ENCODE measurements at regions not wholly inside any gene's neighbourhood (a gene's known extent, or its start where the extent isn't known, plus 50 kb on each side); places are given as distances from the start of the nearest gene placed in this dataset.

DNA sequence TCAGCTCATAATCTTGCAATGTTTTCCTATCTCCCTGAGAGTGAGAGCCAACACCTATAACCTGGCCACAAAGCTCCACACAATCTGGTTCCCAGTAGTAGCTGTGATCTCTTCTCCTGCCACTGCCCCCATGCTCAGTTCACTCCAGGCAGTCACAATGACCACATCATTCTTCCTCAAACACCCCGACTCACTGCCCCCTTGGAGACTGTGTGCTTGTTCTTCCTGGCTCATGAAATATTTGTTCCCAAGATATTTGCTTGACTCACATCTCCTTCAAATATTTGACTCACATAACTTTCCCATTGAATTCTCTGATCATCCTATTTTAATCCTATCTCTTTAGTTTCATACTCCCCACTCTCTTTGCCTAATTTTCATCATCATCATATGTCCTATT, 173.7 kb downstream of the AREG start:
- Mint-ChIP-seq H3K27me3 (peaks cover 11% of the 10 kb centered on the region), H3K36me3 (no peaks in the 10 kb centered on the region), H3K9me3 (no peaks in the 10 kb centered on the region), H3K27ac (no peak overlapping the region), H3K4me1 (peaks cover 5% of the 10 kb centered on the region), H3K4me3 (no peak overlapping the region)
- DNase-seq: no peak

DNA sequence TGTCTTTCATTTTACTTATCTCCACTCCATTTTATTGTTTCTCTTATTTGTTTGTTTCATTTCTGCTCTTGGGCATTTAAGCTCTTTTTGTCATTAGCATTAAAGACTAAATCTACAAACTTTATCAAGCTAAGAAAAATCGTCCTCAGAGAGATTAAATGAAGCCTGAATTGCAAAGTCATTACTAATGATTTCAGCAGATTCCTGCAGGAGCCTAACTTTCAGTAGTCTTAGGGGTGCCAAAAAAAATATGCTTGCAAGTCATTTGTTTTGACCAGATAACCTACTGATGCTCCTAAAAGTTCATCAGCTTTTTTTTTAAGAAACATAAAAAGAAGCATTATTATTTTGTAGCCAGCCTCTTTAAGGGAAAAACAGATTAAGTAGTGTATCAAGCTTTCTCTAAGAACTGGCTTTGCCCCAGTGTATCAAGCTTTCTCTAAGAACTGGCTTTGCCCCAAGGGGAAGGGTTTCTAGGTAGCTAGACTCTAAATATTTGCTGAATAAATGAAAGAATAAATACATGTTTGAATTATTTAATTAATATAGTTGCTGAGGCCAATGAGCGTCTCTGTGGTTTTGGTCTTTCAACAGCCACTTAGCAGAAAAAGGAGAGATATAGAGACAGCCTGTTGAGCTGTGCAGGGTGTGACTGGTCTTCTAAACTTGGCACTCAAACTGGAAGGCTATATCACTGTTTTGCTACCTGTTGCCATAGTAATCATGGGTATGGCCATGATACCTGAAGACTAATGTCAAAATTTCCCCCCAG, 174.2 kb downstream of the BTC start:
- H3K36me3 Mint-ChIP-seq: no peaks in the 10 kb centered on the region
- H3K27ac Mint-ChIP-seq: no peak overlapping the region

DNA sequence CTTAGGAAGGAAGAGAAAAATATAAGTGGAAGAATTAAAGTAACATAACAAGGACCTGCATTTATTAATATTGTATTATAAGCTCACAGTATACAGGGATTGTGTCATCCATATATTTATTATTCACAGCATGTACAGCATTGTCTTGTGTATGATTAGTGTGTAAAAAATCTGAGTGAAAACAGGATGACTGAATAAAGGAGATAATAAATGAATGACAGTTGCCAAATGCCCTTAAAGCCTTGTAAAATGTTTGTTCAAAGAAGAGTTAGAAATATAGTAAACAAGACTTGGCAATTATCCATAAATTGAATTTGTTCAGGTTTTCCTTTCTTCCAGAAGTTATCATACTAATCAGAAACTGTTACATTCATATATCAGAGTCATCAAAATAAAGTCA, 172.7 kb downstream of the BTC start:
- Mint-ChIP-seq H3K27ac (no peak overlapping the region), H3K9me3 (no peaks in the 10 kb centered on the region), H3K4me1 (peaks cover 28% of the 10 kb centered on the region), H3K27me3 (peaks cover 11% of the 10 kb centered on the region), H3K4me3 (no peak overlapping the region), H3K36me3 (no peaks in the 10 kb centered on the region)
- DNase-seq: no peak

More for the DNA sequence above, 174.2 kb downstream of the BTC start:
- Mint-ChIP-seq H3K4me3 (no peak overlapping the region), H3K9me3 (no peaks in the 10 kb centered on the region), H3K4me1 (peaks cover 17% of the 10 kb centered on the region), H3K27me3 (peaks cover 11% of the 10 kb centered on the region)
- no peak for DNase-seq

DNA sequence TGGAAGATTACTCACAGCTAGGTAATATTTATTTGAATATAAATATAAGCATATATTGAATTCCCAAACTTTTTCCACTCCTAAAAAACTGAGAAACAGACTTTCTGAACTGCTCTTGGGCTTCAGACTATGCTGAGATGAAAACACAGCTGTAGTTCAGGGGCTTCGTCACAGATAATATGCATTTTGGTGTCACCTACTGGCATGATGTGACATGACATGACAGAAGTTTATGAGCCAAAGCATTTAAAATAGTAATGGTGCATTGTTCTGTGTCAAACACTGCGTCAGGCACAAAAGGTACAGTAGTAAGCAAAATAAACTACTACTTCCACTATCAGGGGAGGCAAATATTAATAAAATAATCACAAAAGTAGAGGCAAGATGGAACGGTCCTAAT, 171.3 kb downstream of the BTC start:
- peaks cover 28% of the 10 kb centered on the region for H3K4me1 Mint-ChIP-seq
- no peak for DNase-seq

DNA sequence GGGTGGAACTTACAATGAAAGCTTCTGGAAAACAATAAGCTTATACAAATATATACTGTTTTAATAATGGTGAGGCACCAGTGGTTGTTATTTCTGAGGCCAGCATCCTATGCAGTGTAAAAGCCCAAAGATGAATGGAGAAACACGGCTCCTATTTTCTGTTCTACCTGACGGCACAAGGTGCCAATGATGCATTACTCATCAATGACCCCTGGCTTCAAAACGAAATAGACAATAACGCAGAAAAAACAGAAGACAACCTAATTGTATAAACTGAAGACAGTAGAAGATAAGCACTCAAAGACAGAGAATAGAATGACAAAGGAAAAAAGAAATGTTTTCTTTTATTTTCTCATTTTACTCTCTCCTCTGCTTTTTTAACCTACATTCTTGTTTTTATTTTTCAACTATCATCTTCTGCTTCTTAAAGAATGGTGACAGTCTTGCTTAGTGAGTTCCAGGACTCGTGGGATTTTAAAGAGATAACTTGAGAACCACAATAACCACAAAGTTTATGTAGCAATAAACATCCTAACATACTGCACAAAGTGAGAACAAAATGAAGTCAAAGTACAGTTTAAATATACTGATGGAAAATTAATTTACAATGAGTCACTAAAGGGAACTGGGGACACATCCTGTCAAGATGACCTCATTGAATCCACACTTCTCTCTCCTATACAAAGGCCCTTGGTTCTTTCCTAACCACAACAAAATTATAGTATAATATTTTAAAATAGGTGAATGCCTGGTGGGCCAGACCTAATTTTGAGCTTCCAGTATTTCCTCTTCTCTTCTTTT, 169.8 kb downstream of the BTC start:
- no peak for DNase-seq
- Mint-ChIP-seq H3K9me3 (no peaks in the 10 kb centered on the region), H3K27me3 (peaks cover 5% of the 10 kb centered on the region), H3K4me3 (no peak overlapping the region), H3K27ac (peak overlapping the region; percentile 40), H3K36me3 (no peaks in the 10 kb centered on the region), H3K4me1 (peaks cover 28% of the 10 kb centered on the region)

More for the DNA sequence above, 171.3 kb downstream of the BTC start:
- Mint-ChIP-seq H3K9me3 (no peaks in the 10 kb centered on the region), H3K36me3 (no peaks in the 10 kb centered on the region), H3K27me3 (peaks cover 11% of the 10 kb centered on the region), H3K4me3 (no peak overlapping the region), H3K27ac (no peak overlapping the region)

DNA sequence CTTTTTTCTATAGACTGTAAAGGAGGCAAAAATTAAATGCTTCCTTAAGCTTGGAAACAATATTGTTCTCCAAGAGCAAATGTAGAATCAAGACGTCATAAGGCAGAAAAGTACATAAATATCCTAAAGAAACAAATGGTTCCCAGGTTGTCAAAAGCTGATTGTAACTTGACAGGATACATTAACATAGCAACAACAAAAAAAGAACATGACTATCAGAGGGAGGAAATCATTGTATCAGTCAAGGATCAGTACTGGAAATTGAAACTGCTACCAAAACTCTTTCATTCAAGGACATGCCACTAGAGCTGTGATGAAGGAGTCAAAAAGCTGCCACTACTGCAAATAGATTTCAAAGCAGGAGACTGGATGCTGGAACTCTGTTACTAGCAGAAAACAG, 168.3 kb downstream of the BTC start:
- Mint-ChIP-seq H3K36me3 (no peaks in the 10 kb centered on the region), H3K27ac (peak overlapping the region; percentile 3), H3K4me1 (peaks cover 28% of the 10 kb centered on the region), H3K4me3 (no peak overlapping the region), H3K9me3 (no peaks in the 10 kb centered on the region), H3K27me3 (peaks cover 5% of the 10 kb centered on the region)
- DNase-seq: no peak

DNA sequence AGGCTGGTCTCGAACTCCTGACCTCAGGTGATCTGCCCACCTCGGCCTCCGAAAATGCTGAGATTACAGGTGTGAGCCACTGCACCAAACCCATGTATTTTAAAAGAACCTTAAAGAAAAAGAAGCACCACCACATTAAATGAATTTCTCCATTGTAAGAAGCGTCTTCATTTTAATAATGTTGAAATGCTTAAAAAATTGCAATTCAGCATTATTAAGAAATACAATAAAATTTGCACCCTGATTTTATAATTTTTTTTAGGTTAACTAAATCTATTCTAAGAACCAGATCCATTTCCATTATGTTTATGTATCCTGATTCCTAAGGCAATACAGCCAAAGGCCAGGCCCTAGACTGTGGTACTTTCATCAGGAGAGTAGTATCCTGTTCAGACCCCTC, 167.2 kb downstream of the BTC start:
- no peak for DNase-seq
- Mint-ChIP-seq H3K9me3 (no peaks in the 10 kb centered on the region), H3K4me1 (peaks cover 28% of the 10 kb centered on the region), H3K4me3 (no peak overlapping the region), H3K27ac (no peak overlapping the region), H3K27me3 (peaks cover 5% of the 10 kb centered on the region), H3K36me3 (no peaks in the 10 kb centered on the region)

DNA sequence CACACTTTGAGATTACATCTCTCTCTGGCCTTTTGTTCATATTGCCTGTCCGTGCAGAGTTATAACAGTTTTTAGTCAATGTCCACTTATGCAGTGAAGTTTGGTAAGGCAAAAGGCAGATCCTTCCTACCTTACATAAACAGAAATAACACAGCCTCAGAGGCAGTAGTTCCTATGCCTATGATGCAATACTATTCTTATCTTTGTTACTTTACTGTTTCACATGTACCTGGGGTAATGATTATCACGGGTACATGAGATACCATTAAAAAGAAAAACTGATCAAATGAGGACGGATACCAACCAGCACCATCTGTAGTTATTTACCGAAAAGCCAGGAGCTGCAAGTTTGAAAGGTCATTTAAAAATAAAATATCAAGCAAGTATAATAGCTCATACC, 166.8 kb downstream of the BTC start:
- no peaks in the 10 kb centered on the region for H3K36me3 Mint-ChIP-seq
- H3K4me1 Mint-ChIP-seq: peaks cover 28% of the 10 kb centered on the region
- no peak overlapping the region for H3K27ac Mint-ChIP-seq
- DNase-seq: no peak
- H3K9me3 Mint-ChIP-seq: no peaks in the 10 kb centered on the region
- H3K4me3 Mint-ChIP-seq: no peak overlapping the region
- peaks cover 5% of the 10 kb centered on the region for H3K27me3 Mint-ChIP-seq

DNA sequence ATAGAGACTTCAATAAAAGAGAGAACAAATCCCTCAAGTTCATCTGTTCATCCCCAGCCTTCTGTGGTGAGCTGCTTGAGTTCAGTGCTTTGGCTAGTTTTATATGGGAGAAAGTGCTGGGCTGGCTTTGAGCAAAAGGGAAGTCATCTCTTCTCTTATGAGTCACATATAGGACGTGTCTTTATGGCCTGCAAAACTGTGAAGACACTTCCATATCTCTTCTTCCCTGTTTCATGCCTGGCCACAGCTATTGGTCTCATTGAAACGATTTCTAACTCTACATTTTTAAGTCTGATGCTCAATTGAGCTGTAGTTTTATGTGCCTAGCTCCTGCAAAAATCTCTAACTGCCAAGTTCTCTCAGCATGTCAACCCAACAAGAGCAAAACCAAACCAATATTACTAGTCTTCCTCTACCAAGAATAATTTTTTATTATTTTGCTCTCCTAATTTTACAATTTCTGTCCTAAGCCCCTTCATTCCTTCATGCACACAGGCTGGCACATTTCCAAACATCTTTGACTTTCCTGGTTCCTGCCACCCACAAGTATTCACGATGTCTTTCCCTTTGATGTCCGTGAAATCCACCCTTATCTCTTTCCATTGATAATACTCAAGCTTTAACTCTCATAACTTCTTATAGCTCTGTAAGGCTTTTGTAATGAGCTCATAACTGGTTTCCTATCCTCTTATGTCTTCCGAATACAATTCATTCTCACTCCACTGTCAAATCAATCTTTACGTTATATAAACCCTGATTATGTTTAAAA, 165.3 kb downstream of the BTC start:
- Mint-ChIP-seq H3K4me1 (peaks cover 34% of the 10 kb centered on the region), H3K27me3 (no peaks in the 10 kb centered on the region), H3K4me3 (no peak overlapping the region), H3K36me3 (no peaks in the 10 kb centered on the region), H3K27ac (no peak overlapping the region), H3K9me3 (no peaks in the 10 kb centered on the region)
- no peak for DNase-seq

DNA sequence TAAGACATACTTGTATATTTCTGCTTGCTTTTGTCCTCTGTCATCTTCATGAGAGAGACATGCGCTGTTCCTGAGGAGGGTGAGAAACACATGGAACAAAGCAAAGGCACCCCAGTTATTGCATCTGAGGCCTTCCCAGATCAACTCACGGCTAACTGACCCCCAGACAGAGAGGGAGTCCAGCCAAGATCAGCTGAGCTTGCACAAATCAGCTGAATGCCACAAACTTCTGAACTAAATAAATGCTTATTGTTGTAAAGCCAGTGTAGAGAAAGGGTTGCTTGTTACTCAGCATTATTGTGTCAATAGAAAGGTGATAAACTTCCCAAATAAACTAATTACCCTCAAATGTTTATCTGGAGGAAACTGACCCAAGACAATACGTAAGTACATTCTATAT, 163.8 kb downstream of the BTC start:
- Mint-ChIP-seq H3K4me3 (no peak overlapping the region), H3K36me3 (no peaks in the 10 kb centered on the region), H3K4me1 (peaks cover 23% of the 10 kb centered on the region), H3K27ac (no peak overlapping the region), H3K27me3 (no peaks in the 10 kb centered on the region), H3K9me3 (no peaks in the 10 kb centered on the region)
- no peak for DNase-seq

DNA sequence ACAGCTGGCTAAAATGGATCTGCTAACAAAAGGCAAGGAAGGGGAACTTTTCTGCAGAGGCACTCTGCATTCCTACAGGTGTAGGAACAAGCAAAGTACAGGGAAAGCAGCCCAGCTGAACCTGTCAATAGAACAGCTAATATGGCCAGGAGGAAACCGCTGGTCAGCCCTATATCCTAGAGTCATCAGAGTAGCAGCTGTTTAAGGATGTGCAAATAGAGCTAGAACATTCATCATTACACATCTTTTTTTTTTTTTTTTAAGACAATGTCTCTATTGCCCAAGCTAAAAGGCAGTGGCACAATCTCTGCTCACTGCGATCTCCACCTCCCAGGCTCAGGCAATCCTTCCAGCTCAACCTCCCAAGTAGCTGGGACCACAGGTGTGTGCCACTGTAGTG, 163.0 kb downstream of the BTC start:
- no peak for DNase-seq
- no peaks in the 10 kb centered on the region for H3K9me3 Mint-ChIP-seq
- no peak overlapping the region for H3K4me3 Mint-ChIP-seq

DNA sequence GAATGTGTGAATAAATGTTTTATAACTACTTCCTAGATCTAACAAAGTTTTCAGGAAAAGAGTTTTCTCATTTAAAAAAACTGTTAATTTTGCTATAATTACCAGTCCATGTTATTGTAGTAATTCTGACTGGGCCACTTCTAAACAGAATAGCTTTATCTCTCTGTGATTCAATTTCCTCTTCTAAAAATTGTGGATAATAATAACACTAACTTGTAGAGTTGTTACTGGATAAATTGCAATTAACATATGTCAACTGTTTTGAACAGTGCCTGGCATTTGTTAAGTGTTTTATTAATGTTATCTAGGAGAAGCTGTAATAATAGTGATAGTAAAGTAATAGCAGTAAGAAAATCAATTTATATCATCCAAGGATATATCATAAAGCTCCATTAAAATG, 162.3 kb downstream of the BTC start:
- Mint-ChIP-seq H3K27me3 (peaks cover 8% of the 10 kb centered on the region), H3K4me1 (peaks cover 15% of the 10 kb centered on the region), H3K4me3 (no peak overlapping the region), H3K27ac (no peak overlapping the region), H3K36me3 (no peaks in the 10 kb centered on the region), H3K9me3 (no peaks in the 10 kb centered on the region)
- no peak for DNase-seq

More for the DNA sequence above, 163.0 kb downstream of the BTC start:
- peaks cover 16% of the 10 kb centered on the region for H3K4me1 Mint-ChIP-seq
- no peaks in the 10 kb centered on the region for H3K36me3 Mint-ChIP-seq
- peaks cover 4% of the 10 kb centered on the region for H3K27me3 Mint-ChIP-seq
- H3K27ac Mint-ChIP-seq: no peak overlapping the region

DNA sequence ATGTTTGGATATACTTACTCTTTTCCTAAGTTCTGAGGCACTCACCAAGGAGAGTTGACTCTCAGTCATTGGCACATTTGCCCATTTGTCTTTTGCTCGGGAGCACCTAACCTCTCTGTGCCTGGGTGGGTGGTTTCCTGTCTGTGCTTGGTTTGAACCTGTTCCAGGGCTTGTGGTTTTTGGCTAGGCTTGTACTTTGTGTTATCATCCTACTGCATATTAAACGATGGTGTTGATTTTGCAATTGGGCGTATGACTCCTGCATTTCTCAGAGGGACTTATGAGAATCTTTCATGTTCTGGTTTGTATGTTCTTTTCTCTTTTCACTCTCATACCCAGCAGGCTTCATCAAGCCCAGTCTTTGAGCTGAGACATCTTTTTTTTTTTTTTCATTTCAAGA, 161.7 kb downstream of the BTC start:
- Mint-ChIP-seq H3K4me3 (peak overlapping the region; percentile 40), H3K36me3 (no peaks in the 10 kb centered on the region), H3K27ac (no peak overlapping the region), H3K27me3 (peaks cover 8% of the 10 kb centered on the region), H3K9me3 (no peaks in the 10 kb centered on the region), H3K4me1 (peaks cover 15% of the 10 kb centered on the region)
- peak; percentile 44 for DNase-seq

DNA sequence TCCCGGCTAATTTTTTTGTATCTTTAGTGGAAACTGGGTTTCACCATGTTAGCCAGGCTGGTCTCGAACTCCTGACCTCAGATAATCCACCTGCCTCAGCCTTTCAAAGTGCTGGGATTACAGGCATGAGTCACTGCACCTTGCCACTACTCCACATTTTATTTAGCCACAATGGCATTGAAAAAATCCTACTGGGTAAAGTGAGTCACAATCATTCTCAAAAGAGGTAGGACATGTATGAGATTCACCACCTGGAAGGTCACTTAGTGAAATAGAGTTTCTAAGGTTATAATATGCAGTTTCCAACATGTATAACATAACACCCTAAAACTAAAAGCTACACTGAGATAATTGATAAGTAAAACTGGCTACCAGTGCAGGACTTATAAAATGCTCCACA, 159.2 kb downstream of the BTC start:
- Mint-ChIP-seq H3K27me3 (peaks cover 21% of the 10 kb centered on the region), H3K27ac (no peak overlapping the region), H3K4me1 (peaks cover 15% of the 10 kb centered on the region), H3K4me3 (no peak overlapping the region), H3K9me3 (no peaks in the 10 kb centered on the region), H3K36me3 (no peaks in the 10 kb centered on the region)
- DNase-seq: no peak

DNA sequence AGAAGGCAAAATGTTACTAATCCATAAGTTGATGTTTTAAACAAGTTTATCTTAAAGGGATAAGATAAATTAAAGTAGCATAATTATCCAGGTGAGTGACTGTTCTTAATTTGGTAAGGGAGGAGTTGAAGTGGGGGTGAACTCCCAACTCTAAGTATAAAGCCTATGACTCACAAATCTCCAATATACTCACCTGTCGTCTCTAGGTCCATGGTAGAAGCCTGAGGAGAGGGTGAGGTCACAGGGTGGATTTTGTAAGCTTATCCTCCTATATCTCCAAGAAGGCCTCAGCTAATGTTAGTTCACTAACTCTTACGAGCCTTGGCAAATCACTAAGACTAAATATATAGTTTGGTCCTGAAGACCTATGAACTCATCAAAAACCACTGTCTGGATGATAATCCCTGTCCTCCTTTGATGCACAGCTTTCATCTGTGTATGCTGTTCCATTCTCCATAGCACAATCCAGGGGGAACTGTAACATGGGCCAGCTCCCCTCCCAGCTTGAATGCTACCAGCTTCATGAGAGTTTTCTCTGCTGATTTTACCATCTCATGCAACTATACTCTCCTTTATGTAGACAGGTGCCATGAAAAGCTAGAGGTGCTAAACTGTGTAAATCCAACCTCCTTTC, 158.7 kb downstream of the BTC start:
- Mint-ChIP-seq H3K27me3 (peaks cover 21% of the 10 kb centered on the region), H3K9me3 (no peaks in the 10 kb centered on the region), H3K4me1 (peaks cover 15% of the 10 kb centered on the region), H3K27ac (no peak overlapping the region), H3K36me3 (no peaks in the 10 kb centered on the region), H3K4me3 (no peak overlapping the region)
- no peak for DNase-seq

Data from activated naive CD8-positive, alpha-beta T cell treated with anti-CD3 and anti-CD28 coated beads for 36 hours (primary cell).